Epithelial cell of proximal tubule (primary cell): ENCODE measurements at regions not wholly inside any gene's neighbourhood (a gene's known extent, or its start where the extent isn't known, plus 50 kb on each side); places are given as distances from the start of the nearest gene placed in this dataset.
"Not testable (repeated sequence)": the region's sequence is repeated elsewhere in the genome, so short reads cannot be mapped to it uniquely, and the experiment has no call there.

ENCODE experiments used
- DNase-seq: peaks from one replicate; pipeline ENCODE4 v3.0.0-alpha.2; 2011; ENCODE audit warnings: low read depth
- H3K4me3 ChIP-seq: 2 replicates; pipeline ENCODE4 v1.5.1; 2011; ENCODE audit warnings: low read depth, mild to moderate bottlenecking, low read length
- CTCF ChIP-seq: conservative IDR thresholded peaks from 2 replicates; pipeline ENCODE4 v1.5.1; 2012; ENCODE audit warnings: low read depth, mild to moderate bottlenecking, low read length

GRCh38 chr10:105734479-105734878, 1093.4 kb downstream of the SORCS3 start:
- no peak for DNase-seq
- H3K4me3 ChIP-seq, result no peak overlapping the region
- TF ChIP-seq CTCF, result no peak

- H3K4me3 ChIP-seq, result no peak overlapping the region
- no peak for DNase-seq
- no peak for TF ChIP-seq CTCF
Measured at GRCh38 chr10:105733924-105734323, 1092.8 kb downstream of the SORCS3 start.

- no peak for TF ChIP-seq CTCF
- H3K4me3 ChIP-seq, result no peak overlapping the region
- no peak for DNase-seq
Measured at GRCh38 chr10:105729428-105729827, 1088.3 kb downstream of the SORCS3 start.

- DNase-seq, H3K4me3 ChIP-seq: not testable (repeated sequence)
Measured at GRCh38 chr10:105727586-105727985, 1086.5 kb downstream of the SORCS3 start.

GRCh38 chr10:105727131-105727530, 1086.0 kb downstream of the SORCS3 start:
- no peak for TF ChIP-seq CTCF
- H3K4me3 ChIP-seq, result no peak overlapping the region
- DNase-seq, result no peak

GRCh38 chr10:105726149-105726548, 1085.1 kb downstream of the SORCS3 start:
- DNase-seq, result no peak
- H3K4me3 ChIP-seq, result no peak overlapping the region
- no peak for TF ChIP-seq CTCF

- no peak for TF ChIP-seq CTCF
- no peak overlapping the region for H3K4me3 ChIP-seq
- DNase-seq, result no peak
Measured at GRCh38 chr10:105725007-105725406, 1083.9 kb downstream of the SORCS3 start.
